ENCODE measurements at regions not wholly inside any gene's neighbourhood (a gene's known extent, or its start where the extent isn't known, plus 50 kb on each side); places are given as distances from the start of the nearest gene placed in this dataset.

- ChIA-PET POLR2A (no interaction called here), CTCF (no interaction called here)
- in situ Hi-C loops (cut with HindIII; ENCODE audit: low pct_unique_long_range_greater_than_20kb, low sequenced_read_pairs): no loop called here
- peaks cover 12% of the 10 kb centered on the region for H3K27me3 ChIP-seq (ENCODE audit: control insufficient read depth, insufficient read depth, low read length)
- BruUV-seq (replicated peaks): no TSS peak
- H3K36me3 ChIP-seq (ENCODE audit: control insufficient read depth, insufficient read depth, low read length): no peaks in the 10 kb centered on the region
- H3K27ac ChIP-seq (ENCODE audit: low read length): no peak overlapping the region
- H3K4me3 ChIP-seq (ENCODE audit: low read depth in 2 of 2, low read length in 2 of 2): no peak overlapping the region
- intact Hi-C loops (cut with micrococcal nuclease; ENCODE audit: unreplicated experiment): no loop called here
- no peak for ATAC-seq
- TF ChIP-seq SIN3A (IDR thresholded peaks at IDR 0.05; ENCODE audit: borderline replicate concordance, insufficient read depth, low read depth, low read length) (no peak), POLR2AphosphoS5 (IDR thresholded peaks at IDR 0.05; ENCODE audit: low read depth, low read length) (no peak), REST (IDR thresholded peaks at IDR 0.05; ENCODE audit: insufficient read depth in 1 of 2, low read depth in 2 of 2, low read length in 1 of 2) (no peak), CTCF (IDR thresholded peaks at IDR 0.05) (no peak), TCF7L2 (IDR thresholded peaks at IDR 0.05; ENCODE audit: low read depth, low read length) (no peak)
- H3K4me1 ChIP-seq (ENCODE audit: control insufficient read depth, insufficient read depth, low read length): no peaks in the 10 kb centered on the region
- no peaks in the 10 kb centered on the region for H3K9me3 ChIP-seq (ENCODE audit: control insufficient read depth, insufficient read depth, low read depth, low read length)
- no peak for DNase-seq (ENCODE audit: low read depth, low spot score)
These were observed 443.7 kb downstream of the GLRX3 start for GRCh38 chr10:130579913-130580312.

GRCh38 chr10:130580975-130581374 lies 444.8 kb downstream of the GLRX3 start:
- POLR2A ChIA-PET: no interaction called here

More at GRCh38 chr10:130580975-130581374, 444.8 kb downstream of the GLRX3 start:
- CTCF ChIA-PET: no interaction called here
- Histone ChIP-seq H3K27ac (ENCODE audit: low read length) (no peak overlapping the region), H3K27me3 (ENCODE audit: control insufficient read depth, insufficient read depth, low read length) (peaks cover 12% of the 10 kb centered on the region), H3K36me3 (ENCODE audit: control insufficient read depth, insufficient read depth, low read length) (no peaks in the 10 kb centered on the region), H3K4me3 (ENCODE audit: low read depth in 2 of 2, low read length in 2 of 2) (no peak overlapping the region), H3K4me1 (ENCODE audit: control insufficient read depth, insufficient read depth, low read length) (no peaks in the 10 kb centered on the region), H3K9me3 (ENCODE audit: control insufficient read depth, insufficient read depth, low read depth, low read length) (no peaks in the 10 kb centered on the region)
- no peak for TF ChIP-seq SIN3A (IDR thresholded peaks at IDR 0.05; ENCODE audit: borderline replicate concordance, insufficient read depth, low read depth, low read length)
- TF ChIP-seq REST (IDR thresholded peaks at IDR 0.05; ENCODE audit: insufficient read depth in 1 of 2, low read depth in 2 of 2, low read length in 1 of 2): no peak
- no peak for TF ChIP-seq POLR2AphosphoS5 (IDR thresholded peaks at IDR 0.05; ENCODE audit: low read depth, low read length)
- no peak for TF ChIP-seq TCF7L2 (IDR thresholded peaks at IDR 0.05; ENCODE audit: low read depth, low read length)
- no peak for TF ChIP-seq CTCF (IDR thresholded peaks at IDR 0.05)
- ATAC-seq: no peak
- in situ Hi-C loops (cut with HindIII; ENCODE audit: low pct_unique_long_range_greater_than_20kb, low sequenced_read_pairs): no loop called here
- intact Hi-C loops (cut with micrococcal nuclease; ENCODE audit: unreplicated experiment): no loop called here
- DNase-seq (ENCODE audit: low read depth, low spot score): no peak
- BruUV-seq (replicated peaks): no TSS peak
